ENCODE measurements at regions not wholly inside any gene's neighbourhood (a gene's known extent, or its start where the extent isn't known, plus 50 kb on each side); places are given as distances from the start of the nearest gene placed in this dataset.
"Not testable (repeated sequence)": the region's sequence is repeated elsewhere in the genome, so short reads cannot be mapped to it uniquely, and the experiment has no call there.

- no peak for DNase-seq
Measured at GRCh38 chr2:226467221-226467620, 332.4 kb downstream of the IRS1 start.

- no peak for DNase-seq
Measured at GRCh38 chr2:226466589-226466988, 333.0 kb downstream of the IRS1 start.

DNA sequence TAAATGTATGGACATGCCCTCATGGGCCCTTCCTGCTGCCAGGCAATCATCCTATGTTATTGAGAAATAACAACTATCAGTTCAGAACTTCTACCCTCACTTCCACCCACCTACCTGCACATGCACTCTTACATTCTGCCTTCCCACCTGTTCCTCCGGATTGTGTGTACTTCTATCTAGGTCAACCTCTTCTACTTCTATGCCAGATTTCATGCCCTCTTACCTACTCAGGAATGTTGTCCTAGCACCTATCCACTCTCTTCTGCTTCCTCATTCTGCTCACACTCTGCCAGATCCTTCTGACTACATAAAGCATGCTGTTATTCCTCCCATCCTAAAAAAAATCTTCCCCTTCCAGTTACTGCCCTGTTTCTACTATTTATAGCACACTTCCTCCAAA is 333.5 kb downstream of the IRS1 start:
- DNase-seq, result no peak

DNA sequence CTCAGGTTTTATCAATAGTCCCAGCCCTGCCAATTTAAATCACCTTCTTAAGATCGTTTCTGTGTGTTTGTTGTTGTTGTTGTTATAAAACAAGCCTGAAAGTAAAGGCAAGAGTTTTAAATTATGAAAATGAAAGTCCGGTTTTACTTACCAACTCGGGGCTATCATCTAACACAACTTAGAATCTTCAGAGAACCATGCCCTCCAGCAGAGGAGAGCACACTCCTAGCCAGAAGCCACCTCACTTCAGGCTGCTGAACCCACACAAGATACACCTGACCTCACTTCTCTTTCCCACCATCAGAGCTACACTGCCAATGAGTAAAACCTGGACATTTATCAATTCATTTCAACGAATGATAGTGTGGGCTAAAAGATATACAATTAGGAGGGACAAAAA is 335.2 kb downstream of the IRS1 start:
- DNase-seq, result no peak

DNA sequence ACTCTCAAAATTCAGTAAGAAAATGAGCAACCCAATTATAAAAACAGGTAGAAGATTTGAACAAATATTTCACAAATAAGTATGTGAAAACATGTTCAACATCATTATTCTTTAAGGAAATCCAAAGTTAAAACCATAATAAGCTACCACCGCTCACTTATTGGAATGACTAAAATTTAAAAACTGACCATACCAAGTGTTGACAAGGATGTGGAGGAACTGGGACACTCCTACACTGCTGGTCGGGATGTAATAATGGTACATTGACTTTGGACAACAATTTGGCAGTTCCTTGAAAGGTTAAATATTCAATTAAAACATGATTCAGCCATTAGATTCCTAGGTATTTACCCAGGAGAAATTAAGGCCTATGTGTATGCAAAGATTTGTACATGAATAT is 336.5 kb downstream of the IRS1 start:
- DNase-seq, result no peak

DNA sequence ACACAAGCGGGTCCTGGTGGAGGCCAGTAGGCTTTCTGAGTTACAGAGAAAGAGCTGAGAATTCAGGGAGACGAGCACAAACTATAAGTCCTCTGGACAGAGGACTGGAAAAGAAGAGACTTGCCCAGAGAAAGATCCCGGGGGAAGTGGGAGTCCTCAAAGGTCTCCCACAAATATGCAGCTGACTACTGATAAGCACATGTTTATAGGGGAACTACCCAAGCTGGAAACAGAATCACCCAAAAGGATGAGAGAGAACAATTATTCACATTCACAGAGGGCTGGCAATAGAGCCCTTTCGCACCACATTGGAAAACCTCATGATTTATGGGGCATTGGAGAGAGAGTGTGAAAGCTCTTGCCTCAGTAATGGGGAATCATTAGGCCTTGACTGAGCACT is 337.6 kb downstream of the IRS1 start:
- no peak for DNase-seq

GRCh38 chr2:226456144-226456543 is 343.5 kb downstream of the IRS1 start:
- not testable (repeated sequence) for DNase-seq

- no peak for DNase-seq
Measured at GRCh38 chr2:226452768-226453167, 346.9 kb downstream of the IRS1 start.

- no peak for DNase-seq
Measured at GRCh38 chr2:226451486-226451885, 348.1 kb downstream of the IRS1 start.

DNA sequence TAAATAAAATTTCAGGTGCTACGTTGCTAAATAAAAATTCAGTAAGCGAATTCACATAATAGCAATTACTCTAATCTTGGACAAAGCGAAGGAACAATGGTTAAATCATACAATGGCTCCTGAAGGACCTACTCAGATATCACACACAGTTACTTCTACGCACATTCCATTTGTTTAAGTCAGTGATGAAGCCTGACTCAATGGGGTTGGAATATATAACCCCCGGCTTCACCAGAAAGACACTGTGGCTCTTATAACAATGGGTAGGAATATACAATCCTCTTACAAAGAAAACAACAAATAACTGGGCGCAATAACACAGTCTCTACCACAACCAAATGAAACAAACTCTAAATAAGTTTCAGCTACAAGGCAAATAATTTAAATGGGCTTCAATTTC is 349.5 kb downstream of the IRS1 start:
- DNase-seq, result no peak

DNA sequence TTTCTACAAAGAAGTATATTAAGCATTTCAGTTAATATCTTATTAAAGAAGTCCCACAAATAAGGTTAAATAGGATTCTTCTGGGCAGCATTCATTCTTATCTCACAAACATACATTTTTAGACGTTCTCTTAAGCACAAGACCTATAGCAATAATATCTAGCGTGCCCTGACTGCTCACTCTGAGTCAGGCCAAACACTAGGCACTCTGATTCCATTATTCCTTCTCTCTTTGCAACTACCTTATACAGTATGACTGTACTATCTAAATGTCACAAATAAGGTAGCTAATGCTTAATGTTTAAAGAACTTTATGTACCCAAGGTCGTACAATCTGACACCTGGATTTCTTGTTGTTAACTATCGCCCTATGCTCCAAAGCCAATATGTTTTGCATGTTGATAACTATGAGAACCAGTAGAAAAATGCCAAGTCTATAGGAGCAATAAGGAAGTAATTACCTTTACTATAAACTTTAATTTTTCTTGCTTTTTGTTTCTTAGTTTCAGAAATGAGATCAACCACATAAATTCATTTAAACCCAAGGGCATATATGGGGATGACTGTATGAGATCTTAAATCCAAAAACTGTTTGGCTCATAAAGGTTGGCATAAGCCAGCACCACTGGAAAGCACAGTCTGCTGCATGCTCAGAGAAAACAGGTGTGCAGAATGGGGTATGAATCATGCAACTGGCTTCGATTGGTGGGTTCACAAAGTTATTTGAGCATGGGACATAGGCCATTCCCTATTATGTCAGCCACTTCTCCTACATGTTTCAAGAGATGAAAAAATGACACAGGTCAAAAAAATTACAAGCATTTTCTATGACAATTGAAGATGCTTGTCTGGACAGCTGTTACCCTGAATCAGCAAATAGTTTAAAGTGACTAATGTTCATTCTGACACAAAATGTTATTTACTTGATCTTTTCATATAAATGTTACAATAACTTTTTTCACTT is 352.0 kb downstream of the IRS1 start:
- no peak for DNase-seq

- DNase-seq, result no peak
Measured at GRCh38 chr2:226446406-226447001, 353.1 kb downstream of the IRS1 start.

- DNase-seq, result no peak
Measured at GRCh38 chr2:226445216-226445861, 354.3 kb downstream of the IRS1 start.

- no peak for DNase-seq
Measured at GRCh38 chr2:226443112-226443511, 356.5 kb downstream of the IRS1 start.

DNA sequence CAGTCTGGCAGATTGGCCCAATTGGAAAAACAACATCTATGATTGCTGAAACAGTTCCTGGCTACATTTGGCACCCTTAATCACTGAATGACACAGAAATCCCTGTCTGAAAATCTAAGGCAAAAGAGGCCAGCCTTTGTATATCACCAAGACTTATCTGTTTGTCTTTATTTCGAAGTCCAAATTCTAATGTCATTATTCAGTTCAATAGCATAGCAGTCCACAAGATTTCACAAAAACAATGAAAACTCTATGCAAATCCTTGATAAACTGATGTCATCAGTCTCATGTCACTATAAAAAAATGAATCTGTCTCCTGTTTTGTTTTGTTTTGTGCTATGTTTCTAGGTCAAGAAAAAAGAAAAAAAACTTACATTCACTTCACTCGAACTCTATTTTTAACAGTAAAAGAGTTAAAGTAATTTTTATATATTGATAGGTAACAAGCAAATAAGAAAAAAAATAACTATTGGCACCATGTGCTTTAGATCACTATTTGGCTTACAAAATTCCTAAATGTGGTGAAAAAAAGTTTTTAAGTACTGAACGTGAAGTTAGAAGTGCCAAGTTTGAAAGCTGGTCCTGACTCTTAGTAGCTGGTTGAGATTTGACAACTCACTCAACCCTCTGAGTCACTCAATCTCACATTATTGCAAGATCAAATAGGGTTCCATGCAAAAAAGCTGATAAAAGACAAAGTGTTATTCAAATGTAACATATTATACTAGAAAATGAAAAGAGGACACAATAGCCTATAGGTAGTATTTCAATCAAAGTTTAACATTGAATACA is 359.3 kb downstream of the IRS1 start:
- no peak for DNase-seq

- DNase-seq, result no peak
Measured at GRCh38 chr2:226439337-226439736, 360.3 kb downstream of the IRS1 start.

DNA sequence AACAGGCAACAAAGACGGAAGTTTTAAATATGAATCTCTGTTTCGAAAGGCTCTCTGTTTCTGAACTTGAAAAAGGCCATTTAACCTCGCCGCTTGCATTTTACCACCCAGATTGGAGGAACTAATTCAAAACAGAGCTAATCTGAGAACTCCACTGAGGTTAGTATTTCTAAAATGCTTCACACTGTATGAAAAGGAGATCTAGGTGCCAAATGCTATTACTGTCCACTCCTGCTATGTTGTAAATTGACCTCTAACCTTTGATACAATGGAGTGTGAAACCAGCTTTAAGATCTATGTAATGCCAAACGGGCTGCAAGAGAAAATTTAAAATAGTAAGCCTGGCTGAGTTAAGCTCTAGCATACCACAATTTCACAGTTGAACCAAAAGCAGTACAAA is 364.5 kb downstream of the IRS1 start:
- no peak for DNase-seq

- DNase-seq, result no peak
Measured at GRCh38 chr2:226434702-226435101, 364.9 kb downstream of the IRS1 start.

- no peak for DNase-seq
Measured at GRCh38 chr2:226431288-226431948, 368.2 kb downstream of the IRS1 start.

DNA sequence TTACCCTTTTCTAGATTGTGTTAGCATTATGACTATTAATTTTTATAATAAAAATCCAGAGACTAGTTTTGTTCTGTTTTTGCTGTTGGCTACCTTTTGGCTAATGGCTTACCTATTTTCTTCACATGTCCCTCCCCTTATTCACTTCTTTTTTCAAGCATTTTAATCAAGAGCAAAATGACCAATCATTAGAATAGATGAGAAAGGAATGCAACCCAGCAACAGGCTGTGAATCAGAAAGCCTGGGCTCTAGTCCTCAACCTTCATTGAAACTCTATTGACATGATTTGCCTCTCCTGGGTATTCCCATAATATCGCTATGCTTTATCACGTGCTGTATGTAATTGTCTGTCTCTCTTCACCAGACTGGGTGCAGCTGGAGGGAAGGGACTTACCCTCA is 370.1 kb downstream of the IRS1 start:
- DNase-seq, result no peak

- DNase-seq, result no peak
Measured at GRCh38 chr2:226427538-226428307, 371.9 kb downstream of the IRS1 start.

GRCh38 chr2:226426292-226426736 is 373.3 kb downstream of the IRS1 start:
- DNase-seq, result no peak
